HAP-1 (cell line): ENCODE measurements at regions not wholly inside any gene's neighbourhood (a gene's known extent, or its start where the extent isn't known, plus 50 kb on each side); places are given as distances from the start of the nearest gene placed in this dataset.
"Not testable (repeated sequence)": the region's sequence is repeated elsewhere in the genome, so short reads cannot be mapped to it uniquely, and the experiment has no call there.

ENCODE experiments used
- DNase-seq, 2 experiments: peaks; one replicate each; pipeline ENCODE4 v3.0.0-alpha.2; 2016 to 2020; ENCODE audit warnings: low spot score in 2 of 2
- H3K27me3 ChIP-seq: fragments of 250-450 bp; sonication (Bioruptor Pico); 2 replicates; pipeline ENCODE4 v1.5.1; 2020; ENCODE audit warnings: low read depth, mild to moderate bottlenecking, moderate library complexity
- H3K36me3 ChIP-seq: fragments of 250-450 bp; sonication (Bioruptor Pico); replicated peaks from 2 replicates; pipeline ENCODE4 v1.5.1; 2020; ENCODE audit warnings: mild to moderate bottlenecking
- H3K4me1 ChIP-seq: fragments of 250-450 bp; sonication (Bioruptor Pico); 2 replicates; pipeline ENCODE4 v1.5.1; 2020; ENCODE audit warnings: mild to moderate bottlenecking
- H3K4me3 ChIP-seq: fragments of 250-450 bp; sonication (Bioruptor Pico); 2 replicates; pipeline ENCODE4 v1.5.1; 2020; ENCODE audit warnings: mild to moderate bottlenecking, moderate library complexity
- H3K9me3 ChIP-seq: fragments of 250-450 bp; sonication (Bioruptor Pico); 2 replicates; pipeline ENCODE4 v1.5.1; 2020; ENCODE audit warnings: mild to moderate bottlenecking, moderate library complexity
- in situ Hi-C: fragments of 300-500 bp; cut with MboI; formaldehyde crosslinking; loops from 3 replicates; pipeline ENCODE4 v1.14.3; 2020; ENCODE audit warnings: low sequenced_read_pairs, inconsistent platforms, mixed read lengths

DNA sequence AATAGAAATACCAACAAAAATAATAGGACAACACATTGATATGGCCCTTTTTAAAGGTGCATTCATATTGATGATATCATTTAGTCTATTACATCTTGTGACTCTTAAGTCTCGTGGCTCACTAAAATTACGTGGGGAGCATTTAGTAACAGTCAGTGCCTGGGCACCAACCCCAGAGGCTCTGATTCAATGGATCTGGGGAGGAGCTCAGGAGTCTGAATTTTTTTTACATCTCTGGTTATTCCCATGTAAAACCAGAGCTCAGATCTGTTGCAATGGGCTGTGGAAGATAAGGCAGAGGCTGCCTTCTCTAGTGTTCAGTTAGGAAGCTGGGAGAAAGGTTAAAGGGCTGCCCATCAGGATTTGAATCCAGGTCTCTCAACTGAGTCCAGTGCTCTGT lies 549.9 kb upstream of the CDH5 start:
- no peak for DNase-seq
- Histone ChIP-seq H3K36me3 (no peaks in the 10 kb centered on the region), H3K27me3 (no peaks in the 10 kb centered on the region), H3K9me3 (no peaks in the 10 kb centered on the region), H3K4me1 (no peaks in the 10 kb centered on the region), H3K4me3 (no peak overlapping the region)
- in situ Hi-C loops, result no loop called here

GRCh38 chr16:65815707-65816106 lies 550.8 kb upstream of the CDH5 start:
- Histone ChIP-seq H3K4me3 (no peak overlapping the region), H3K27me3 (no peaks in the 10 kb centered on the region), H3K9me3 (no peaks in the 10 kb centered on the region), H3K36me3 (no peaks in the 10 kb centered on the region), H3K4me1 (no peaks in the 10 kb centered on the region)
- no peak for DNase-seq
- in situ Hi-C loops, result no loop called here

DNA sequence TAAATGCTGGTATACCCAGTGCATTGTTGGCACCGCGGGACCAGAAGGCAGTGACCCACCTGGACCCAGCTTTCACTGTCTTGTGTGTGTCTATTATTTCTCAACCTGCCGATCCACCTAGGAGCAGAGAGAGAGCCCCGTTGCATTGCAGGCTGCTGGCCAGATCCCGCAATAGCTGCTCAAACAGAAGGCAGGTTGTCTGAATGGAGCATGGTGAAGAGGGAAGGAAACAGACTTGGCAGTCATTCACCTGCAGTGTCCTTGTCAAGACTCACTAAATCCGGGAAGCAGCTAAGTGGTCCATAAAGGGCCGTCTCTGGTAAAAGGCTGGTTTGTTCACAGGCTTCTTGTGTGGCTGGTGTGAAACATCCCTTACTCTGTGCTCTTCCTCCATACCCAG lies 552.6 kb upstream of the CDH5 start:
- H3K4me1 ChIP-seq, in situ Hi-C loops, H3K4me3 ChIP-seq, H3K36me3 ChIP-seq, H3K27me3 ChIP-seq, DNase-seq, H3K9me3 ChIP-seq: not testable (repeated sequence)

- in situ Hi-C loops, result no loop called here
- H3K4me1 ChIP-seq, result no peaks in the 10 kb centered on the region
- no peak for DNase-seq
- H3K9me3 ChIP-seq, result no peaks in the 10 kb centered on the region
- H3K4me3 ChIP-seq, result no peak overlapping the region
- H3K27me3 ChIP-seq, result no peaks in the 10 kb centered on the region
- no peaks in the 10 kb centered on the region for H3K36me3 ChIP-seq
Observed at GRCh38 chr16:65809627-65810026, 556.9 kb upstream of the CDH5 start.

DNA sequence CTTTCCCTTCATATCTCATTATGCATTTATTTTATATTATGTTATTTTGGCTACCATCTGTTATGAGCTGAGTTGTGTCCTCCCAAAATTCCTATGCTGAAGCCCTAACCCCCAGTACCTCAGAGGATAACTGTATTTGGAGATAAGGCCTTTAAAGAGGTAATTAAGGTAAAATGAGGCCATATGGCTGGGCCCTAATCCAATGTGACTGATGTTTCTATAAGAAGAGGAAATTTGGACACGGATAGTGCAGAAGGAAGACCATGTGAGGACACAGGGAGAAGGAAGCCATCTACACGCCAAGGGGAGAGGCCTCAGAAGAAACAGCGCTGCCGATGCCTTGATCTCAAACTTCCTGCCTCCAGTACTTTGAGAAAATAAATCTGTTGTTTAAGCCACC lies 557.7 kb upstream of the CDH5 start:
- H3K4me3 ChIP-seq, result no peak overlapping the region

GRCh38 chr16:65807858-65808257 lies 558.6 kb upstream of the CDH5 start:
- no peaks in the 10 kb centered on the region for H3K4me1 ChIP-seq
- in situ Hi-C loops, result no loop called here
- no peak for DNase-seq
- H3K4me3 ChIP-seq, result no peak overlapping the region
- H3K27me3 ChIP-seq, result no peaks in the 10 kb centered on the region
- no peaks in the 10 kb centered on the region for H3K36me3 ChIP-seq
- no peaks in the 10 kb centered on the region for H3K9me3 ChIP-seq

More for the DNA sequence above, 557.7 kb upstream of the CDH5 start:
- in situ Hi-C loops, result no loop called here
- Histone ChIP-seq H3K27me3 (no peaks in the 10 kb centered on the region), H3K4me1 (no peaks in the 10 kb centered on the region), H3K36me3 (no peaks in the 10 kb centered on the region), H3K9me3 (no peaks in the 10 kb centered on the region)
- no peak for DNase-seq

DNA sequence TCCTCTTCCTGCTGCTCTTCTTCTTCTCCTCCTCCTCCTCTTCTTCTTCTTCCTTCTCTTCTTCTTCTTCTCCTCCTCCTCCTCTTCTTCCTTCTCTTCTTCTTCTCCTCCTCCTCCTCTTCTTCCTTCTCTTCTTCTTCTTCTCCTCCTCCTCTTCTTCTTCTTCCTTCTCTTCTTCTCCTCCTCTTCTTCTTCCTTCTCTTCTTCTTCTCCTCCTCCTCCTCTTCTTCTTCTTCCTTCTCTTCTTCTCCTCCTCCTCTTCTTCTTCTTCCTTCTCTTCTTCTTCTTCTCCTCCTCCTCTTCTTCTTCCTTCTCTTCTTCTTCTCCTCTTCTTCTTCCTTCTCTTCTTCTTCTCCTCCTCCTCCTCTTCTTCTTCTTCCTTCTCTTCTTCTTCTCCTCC lies 560.8 kb upstream of the CDH5 start:
- H3K4me1 ChIP-seq, H3K9me3 ChIP-seq, in situ Hi-C loops, H3K36me3 ChIP-seq, H3K27me3 ChIP-seq, DNase-seq, H3K4me3 ChIP-seq: not testable (repeated sequence)

DNA sequence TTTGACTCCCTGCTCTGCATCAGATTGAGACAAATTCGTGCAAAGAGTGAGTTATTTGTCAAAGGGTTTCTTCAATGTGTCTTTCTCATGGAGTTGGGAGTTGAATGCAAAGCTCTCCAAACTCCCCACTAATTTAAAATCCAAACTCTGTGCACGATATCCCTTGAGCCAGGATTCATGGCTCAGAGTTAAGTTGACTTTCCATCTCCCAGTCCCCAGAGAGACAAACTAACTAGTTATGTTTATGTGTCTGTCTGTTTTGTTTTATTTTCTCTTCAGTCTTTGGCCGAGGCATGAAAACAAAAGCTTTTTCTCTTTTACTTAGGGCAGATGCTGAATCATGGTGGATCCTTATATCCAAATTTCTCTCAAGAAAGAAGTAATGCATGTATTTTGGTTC lies 570.0 kb upstream of the CDH5 start:
- no peaks in the 10 kb centered on the region for H3K4me1 ChIP-seq
- no peak for DNase-seq
- no peaks in the 10 kb centered on the region for H3K27me3 ChIP-seq
- in situ Hi-C loops, result no loop called here
- no peak overlapping the region for H3K4me3 ChIP-seq
- H3K9me3 ChIP-seq, result no peaks in the 10 kb centered on the region
- no peaks in the 10 kb centered on the region for H3K36me3 ChIP-seq

DNA sequence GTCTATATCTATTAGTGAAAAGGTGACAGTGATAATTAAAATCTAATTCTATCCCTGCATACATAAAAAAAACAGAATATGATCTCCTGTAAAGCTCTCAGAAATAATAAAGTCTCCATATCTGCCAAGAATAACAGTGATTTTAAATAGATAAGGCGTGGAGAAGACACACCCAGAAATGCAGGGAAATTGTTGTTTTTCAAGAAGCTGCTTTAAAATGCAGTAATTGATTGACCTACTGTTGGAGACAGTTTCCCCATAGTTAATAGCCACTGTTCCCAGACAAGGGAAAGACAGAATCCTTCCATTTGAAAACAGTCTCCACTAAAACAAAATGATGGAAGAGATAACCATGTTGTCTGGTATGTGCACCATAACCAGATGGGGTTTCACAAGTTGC lies 571.5 kb upstream of the CDH5 start:
- no peak for DNase-seq
- Histone ChIP-seq H3K36me3 (no peaks in the 10 kb centered on the region), H3K27me3 (no peaks in the 10 kb centered on the region), H3K4me1 (no peaks in the 10 kb centered on the region), H3K9me3 (no peaks in the 10 kb centered on the region), H3K4me3 (no peak overlapping the region)
- in situ Hi-C loops, result no loop called here

DNA sequence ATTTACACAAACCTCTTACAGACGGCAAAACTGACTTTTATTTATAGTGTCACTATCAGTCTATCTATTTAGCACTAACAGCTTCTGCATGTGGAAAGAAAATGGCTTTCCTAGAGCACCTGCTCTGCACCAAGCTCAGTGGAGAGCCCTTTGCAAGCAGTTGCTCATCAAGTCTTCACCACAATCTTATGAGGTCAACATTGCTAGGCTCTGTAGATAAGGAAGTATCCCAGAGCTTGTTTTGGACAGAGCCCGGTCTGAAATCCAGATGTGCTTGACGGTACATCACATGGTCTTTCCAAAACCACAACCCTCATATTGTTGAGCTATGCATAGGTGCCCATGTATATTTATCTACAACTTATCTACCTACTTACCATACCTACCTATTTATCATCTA lies 572.7 kb upstream of the CDH5 start:
- Histone ChIP-seq H3K36me3 (no peaks in the 10 kb centered on the region), H3K4me3 (no peak overlapping the region), H3K4me1 (no peaks in the 10 kb centered on the region), H3K27me3 (no peaks in the 10 kb centered on the region), H3K9me3 (no peaks in the 10 kb centered on the region)
- no peak for DNase-seq
- in situ Hi-C loops, result no loop called here

DNA sequence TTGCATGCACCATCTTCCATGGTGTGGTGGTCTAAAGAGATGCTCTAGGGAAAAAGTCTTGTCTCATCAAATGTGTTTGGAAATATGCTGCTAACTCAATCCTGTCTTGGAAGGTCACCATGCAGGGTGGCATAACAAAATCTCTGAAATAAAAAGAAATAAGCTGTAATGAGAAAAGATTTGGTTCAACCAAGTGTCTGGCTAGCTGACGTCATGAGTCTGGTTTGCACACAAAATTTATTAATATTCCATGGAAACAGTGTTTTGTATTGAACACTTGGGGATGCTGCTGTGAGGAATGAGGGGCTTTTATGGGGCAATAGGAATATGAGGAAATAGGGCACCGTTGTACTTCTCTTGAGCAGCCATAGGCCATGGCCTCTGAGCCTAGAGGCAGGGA lies 575.7 kb upstream of the CDH5 start:
- in situ Hi-C loops, result no loop called here
- H3K27me3 ChIP-seq, result no peaks in the 10 kb centered on the region
- no peaks in the 10 kb centered on the region for H3K36me3 ChIP-seq
- H3K9me3 ChIP-seq, result no peaks in the 10 kb centered on the region
- no peaks in the 10 kb centered on the region for H3K4me1 ChIP-seq
- DNase-seq, result no peak
- no peak overlapping the region for H3K4me3 ChIP-seq

DNA sequence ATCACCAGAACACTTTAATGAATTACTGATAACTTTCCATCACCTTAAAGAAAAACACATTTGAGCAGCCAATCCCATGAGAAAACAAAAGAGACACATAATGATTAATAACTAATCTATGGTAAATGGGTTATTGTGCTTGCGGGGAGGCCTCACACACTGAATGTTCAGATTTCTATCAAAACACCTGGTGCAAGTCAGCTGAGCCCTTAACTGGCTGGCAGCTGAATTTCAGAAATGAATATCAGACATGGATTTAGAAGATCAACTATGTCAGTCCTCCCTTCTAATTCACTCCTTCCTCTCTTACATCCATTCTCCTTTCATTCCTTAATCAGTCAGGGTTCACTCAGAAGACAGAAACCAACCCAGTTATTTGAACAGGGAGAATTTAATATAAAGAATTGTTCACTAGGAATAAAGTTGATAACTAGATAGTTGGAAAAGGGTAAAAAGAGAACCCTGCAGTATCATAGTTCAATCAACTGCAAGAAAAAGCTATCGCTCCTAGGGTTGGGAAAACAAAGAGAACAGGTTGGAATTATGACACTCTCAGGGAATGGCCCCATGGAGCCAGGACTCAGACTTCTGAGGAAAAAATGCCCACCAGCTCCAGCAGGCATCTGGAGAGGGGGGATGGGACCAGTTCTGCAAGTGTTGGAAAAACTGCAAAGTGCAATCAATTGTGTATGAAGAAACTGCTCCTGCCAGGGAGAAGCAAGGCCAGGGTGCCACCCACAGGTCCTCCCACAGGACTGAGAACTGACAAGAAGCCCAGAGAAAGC lies 577.1 kb upstream of the CDH5 start:
- no peaks in the 10 kb centered on the region for H3K27me3 ChIP-seq
- no peak overlapping the region for H3K4me3 ChIP-seq
- no peaks in the 10 kb centered on the region for H3K9me3 ChIP-seq
- no peaks in the 10 kb centered on the region for H3K4me1 ChIP-seq
- no peaks in the 10 kb centered on the region for H3K36me3 ChIP-seq
- DNase-seq, result no peak
- in situ Hi-C loops, result no loop called here

- no peak overlapping the region for H3K4me3 ChIP-seq
- H3K36me3 ChIP-seq, result no peaks in the 10 kb centered on the region
- no peak for DNase-seq
- no peaks in the 10 kb centered on the region for H3K9me3 ChIP-seq
- in situ Hi-C loops, result no loop called here
- no peaks in the 10 kb centered on the region for H3K27me3 ChIP-seq
- H3K4me1 ChIP-seq, result no peaks in the 10 kb centered on the region
Observed at GRCh38 chr16:65788434-65789140, 577.9 kb upstream of the CDH5 start.

DNA sequence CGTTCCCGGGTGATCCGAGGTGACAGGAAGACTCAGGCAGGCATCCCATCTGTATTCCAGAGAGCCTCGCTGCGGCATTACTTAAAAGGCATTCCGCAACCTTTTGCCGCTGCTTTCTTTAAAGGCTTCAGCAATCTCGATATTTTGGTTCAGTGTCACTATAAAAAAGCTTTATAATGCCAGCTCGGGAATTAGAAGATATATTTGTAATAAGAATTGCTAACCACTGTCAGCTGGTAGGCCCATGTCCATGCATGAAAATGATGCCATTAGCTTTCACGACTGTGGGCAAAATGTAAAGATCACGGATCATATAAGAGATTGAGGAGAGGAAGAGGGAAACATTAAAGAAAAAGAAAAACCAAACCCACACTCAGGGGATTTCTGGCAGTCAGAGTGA lies 578.6 kb upstream of the CDH5 start:
- H3K36me3 ChIP-seq, result no peaks in the 10 kb centered on the region
- no peak for DNase-seq

More for the DNA sequence above, 578.6 kb upstream of the CDH5 start:
- Histone ChIP-seq H3K9me3 (no peaks in the 10 kb centered on the region), H3K4me3 (no peak overlapping the region), H3K27me3 (no peaks in the 10 kb centered on the region), H3K4me1 (no peaks in the 10 kb centered on the region)
- in situ Hi-C loops, result no loop called here
